HEK293 (cell line): ENCODE measurements at regions not wholly inside any gene's neighbourhood (a gene's known extent, or its start where the extent isn't known, plus 50 kb on each side); places are given as distances from the start of the nearest gene placed in this dataset.

Source experiments
- CTCF ChIA-PET: fragments of 350-600 bp; formaldehyde crosslinking; extraction: SDS; loops from one replicate; lab custom pipeline; 2021; ENCODE audit warnings: antibody characterized with exemption; lab: Yijun Ruan, JAX
- POLR2A ChIA-PET: fragments of 300-600 bp; formaldehyde crosslinking; extraction: SDS; loops from one replicate; lab custom pipeline; 2020; ENCODE audit warnings: antibody characterized with exemption, inconsistent platforms; lab: Yijun Ruan, JAX
- H3K27ac ChIP-seq: fragments of 200-500 bp; sonication (Bioruptor generic); 2 replicates; pipeline ENCODE4 v1.5.1; 2014; ENCODE audit warnings: low read depth, low read length, control low read depth, inconsistent platforms; ENCODE audit errors: extremely low read depth
- H3K36me3 ChIP-seq, 2 experiments: fragments of 200-500 bp in 1 of 2; sonication (Bioruptor generic) in 1 of 2; 1 replicate in 1 of 2; 2 replicates in 1 of 2; pipeline ENCODE4 v1.5.1; 2014 to 2017; ENCODE audit warnings: inconsistent platforms in 2 of 2, low read length in 2 of 2; ENCODE audit not compliant: control insufficient read depth in 2 of 2, insufficient read depth in 1 of 2
- H3K4me1 ChIP-seq: fragments of 200-500 bp; sonication (Bioruptor generic); 2 replicates; pipeline ENCODE4 v1.5.1; 2014; ENCODE audit warnings: mild to moderate bottlenecking, low read length, inconsistent platforms; ENCODE audit not compliant: control insufficient read depth, insufficient read depth
- H3K4me3 ChIP-seq: 2 replicates; pipeline ENCODE4 v1.5.1; 2011; ENCODE audit warnings: low read depth, mild to moderate bottlenecking, control low read depth, low read length, moderate library complexity
- H3K9me3 ChIP-seq: fragments of 200-500 bp; sonication (Bioruptor generic); 2 replicates; pipeline ENCODE4 v1.5.1; 2014; ENCODE audit warnings: low read depth, low read length, inconsistent platforms; ENCODE audit not compliant: control insufficient read depth, insufficient read depth
- BCL11B ChIP-seq: fragments of 450-650 bp; formaldehyde crosslinking; IDR thresholded peaks from 2 replicates; pipeline ENCODE4 v1.5.1; 2016; ENCODE audit warnings: low read depth, missing biosample characterization, missing genetic modification characterization
- MYNN ChIP-seq: fragments of 450-650 bp; formaldehyde crosslinking; IDR thresholded peaks from 2 replicates; pipeline ENCODE4 v1.5.1; 2016; ENCODE audit warnings: missing biosample characterization, missing genetic modification characterization, borderline replicate concordance
- REST ChIP-seq: fragments of 450-650 bp; formaldehyde crosslinking; IDR thresholded peaks from 2 replicates; pipeline ENCODE4 v1.5.1; 2016; ENCODE audit warnings: missing biosample characterization, missing genetic modification characterization
- ZFHX2 ChIP-seq: fragments of 450-650 bp; formaldehyde crosslinking; conservative IDR thresholded peaks from 2 replicates; pipeline ENCODE4 v1.5.1; 2016; ENCODE audit warnings: missing biosample characterization, missing genetic modification characterization
- ZNF202 ChIP-seq: fragments of 450-650 bp; formaldehyde crosslinking; IDR thresholded peaks from 2 replicates; pipeline ENCODE4 v1.5.1; 2016; ENCODE audit warnings: missing biosample characterization, missing genetic modification characterization, borderline replicate concordance
- ZNF221 ChIP-seq: fragments of 450-650 bp; formaldehyde crosslinking; IDR thresholded peaks from 2 replicates; pipeline ENCODE4 v1.5.1; 2017; ENCODE audit warnings: missing biosample characterization, missing genetic modification characterization, borderline replicate concordance
- ZNF26 ChIP-seq: fragments of 450-650 bp; formaldehyde crosslinking; IDR thresholded peaks from 2 replicates; pipeline ENCODE4 v1.5.1; 2016; ENCODE audit warnings: missing biosample characterization, missing genetic modification characterization
- ZNF266 ChIP-seq: fragments of 450-650 bp; formaldehyde crosslinking; IDR thresholded peaks from 2 replicates; pipeline ENCODE4 v1.5.1; 2016; ENCODE audit warnings: missing biosample characterization, missing genetic modification characterization, low read depth
- ZNF280C ChIP-seq: fragments of 450-650 bp; formaldehyde crosslinking; IDR thresholded peaks from 2 replicates; pipeline ENCODE4 v1.5.1; 2016; ENCODE audit warnings: missing biosample characterization, missing genetic modification characterization
- ZNF416 ChIP-seq: fragments of 450-650 bp; formaldehyde crosslinking; IDR thresholded peaks from 2 replicates; pipeline ENCODE4 v1.5.1; 2016; ENCODE audit warnings: missing biosample characterization, missing genetic modification characterization
- ZNF423 ChIP-seq: fragments of 450-650 bp; formaldehyde crosslinking; IDR thresholded peaks from 2 replicates; pipeline ENCODE4 v1.5.1; 2016; ENCODE audit warnings: missing biosample characterization, missing genetic modification characterization
- ZNF580 ChIP-seq: fragments of 450-650 bp; formaldehyde crosslinking; IDR thresholded peaks from 2 replicates; pipeline ENCODE4 v1.5.1; 2016; ENCODE audit warnings: missing biosample characterization, missing genetic modification characterization
- ZNF596 ChIP-seq: fragments of 450-650 bp; IDR thresholded peaks from 2 replicates; pipeline ENCODE4 v1.5.0; 2018; ENCODE audit warnings: missing biosample characterization, mild to moderate bottlenecking, missing genetic modification characterization, moderate library complexity
- ZNF701 ChIP-seq: fragments of 450-650 bp; formaldehyde crosslinking; IDR thresholded peaks from 2 replicates; pipeline ENCODE4 v1.5.1; 2016; ENCODE audit warnings: missing biosample characterization, missing genetic modification characterization
- ZSCAN18 ChIP-seq: fragments of 450-650 bp; formaldehyde crosslinking; IDR thresholded peaks from 2 replicates; pipeline ENCODE4 v1.5.1; 2016; ENCODE audit warnings: missing biosample characterization, missing genetic modification characterization

- ChIA-PET CTCF (interaction anchor here (0.7 kb wide), 1 partner anchor 65 kb away, joined by 3 read pairs; no protein-coding TSS in a partner anchor), POLR2A (no interaction called here)
- no peaks in the 10 kb centered on the region for H3K9me3 ChIP-seq
- TF ChIP-seq ZSCAN18 (no peak), ZNF221 (tag by site-specific recombination) (no peak), ZNF26 (tag by site-specific recombination) (no peak), ZNF416 (tag by site-specific recombination) (no peak), REST (tag by site-specific recombination) (no peak)
- H3K36me3 ChIP-seq = no peaks in the 10 kb centered on the region
- H3K4me1 ChIP-seq = no peaks in the 10 kb centered on the region
- H3K4me3 ChIP-seq = no peak overlapping the region
- H3K27ac ChIP-seq = no peak overlapping the region
These were observed 128.5 kb downstream of the KCNE4 start for GRCh38 chr2:223180463-223180862.

- H3K4me1 ChIP-seq = no peaks in the 10 kb centered on the region
- no peak for TF ChIP-seq BCL11B
- TF ChIP-seq ZNF202 = no peak
- no peak for TF ChIP-seq MYNN (tag by site-specific recombination)
- no peak for TF ChIP-seq ZNF423 (tag by site-specific recombination)
- TF ChIP-seq ZNF701 (tag by site-specific recombination) = no peak
- no peak for TF ChIP-seq ZNF580 (tag by site-specific recombination)
- no peak for TF ChIP-seq ZNF266 (tag by site-specific recombination)
- TF ChIP-seq ZNF596 (tag by site-specific recombination) = no peak
- no peak for TF ChIP-seq ZNF280C (tag by site-specific recombination)
- no peak for TF ChIP-seq ZFHX2
- CTCF ChIA-PET = interaction anchor here (0.7 kb wide), 1 partner anchor 42 kb away, joined by 3 read pairs; no protein-coding TSS in a partner anchor
- POLR2A ChIA-PET = no interaction called here
- H3K4me3 ChIP-seq = no peak overlapping the region
- H3K9me3 ChIP-seq = no peaks in the 10 kb centered on the region
- no peaks in the 10 kb centered on the region for H3K36me3 ChIP-seq
- no peak overlapping the region for H3K27ac ChIP-seq
These were observed 129.6 kb downstream of the KCNE4 start for GRCh38 chr2:223181561-223181960.
